ENCODE measurements at regions not wholly inside any gene's neighbourhood (a gene's known extent, or its start where the extent isn't known, plus 50 kb on each side); places are given as distances from the start of the nearest gene placed in this dataset.

DNA sequence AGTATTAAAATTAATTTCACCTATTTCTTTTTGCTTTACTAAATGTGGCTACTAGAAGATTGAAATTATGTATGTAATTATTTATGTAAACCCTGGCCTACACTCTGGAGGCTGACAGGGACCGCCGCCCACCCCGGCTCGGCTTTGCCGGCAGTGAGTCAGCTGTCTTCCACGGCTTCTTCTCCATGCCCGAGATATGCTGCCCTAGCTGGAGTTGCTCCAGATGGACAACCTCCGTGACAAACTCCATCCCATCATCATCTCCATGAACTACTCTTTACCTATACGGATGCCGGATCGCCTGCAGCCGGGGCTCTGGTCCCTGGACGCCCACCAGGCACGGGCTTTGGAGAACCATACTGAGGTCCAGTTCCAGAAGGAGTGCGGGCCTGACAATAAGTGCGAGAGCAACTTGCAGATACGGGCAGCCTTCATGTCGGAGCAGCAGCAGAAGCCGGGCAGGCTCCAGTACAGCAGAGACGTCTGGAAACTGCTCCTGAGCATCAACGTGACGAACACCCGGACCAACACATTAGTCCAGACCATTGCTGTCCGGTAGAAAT, 86.9 kb upstream of the NID2 start:
- intact Hi-C loops (cut with DNase I), result no loop called here
- WGBS, 2 donors, result 88 to 89% methylated on average over 12 to 15 of the region's 24 CpGs
- TF ChIP-seq, protein P1, sequence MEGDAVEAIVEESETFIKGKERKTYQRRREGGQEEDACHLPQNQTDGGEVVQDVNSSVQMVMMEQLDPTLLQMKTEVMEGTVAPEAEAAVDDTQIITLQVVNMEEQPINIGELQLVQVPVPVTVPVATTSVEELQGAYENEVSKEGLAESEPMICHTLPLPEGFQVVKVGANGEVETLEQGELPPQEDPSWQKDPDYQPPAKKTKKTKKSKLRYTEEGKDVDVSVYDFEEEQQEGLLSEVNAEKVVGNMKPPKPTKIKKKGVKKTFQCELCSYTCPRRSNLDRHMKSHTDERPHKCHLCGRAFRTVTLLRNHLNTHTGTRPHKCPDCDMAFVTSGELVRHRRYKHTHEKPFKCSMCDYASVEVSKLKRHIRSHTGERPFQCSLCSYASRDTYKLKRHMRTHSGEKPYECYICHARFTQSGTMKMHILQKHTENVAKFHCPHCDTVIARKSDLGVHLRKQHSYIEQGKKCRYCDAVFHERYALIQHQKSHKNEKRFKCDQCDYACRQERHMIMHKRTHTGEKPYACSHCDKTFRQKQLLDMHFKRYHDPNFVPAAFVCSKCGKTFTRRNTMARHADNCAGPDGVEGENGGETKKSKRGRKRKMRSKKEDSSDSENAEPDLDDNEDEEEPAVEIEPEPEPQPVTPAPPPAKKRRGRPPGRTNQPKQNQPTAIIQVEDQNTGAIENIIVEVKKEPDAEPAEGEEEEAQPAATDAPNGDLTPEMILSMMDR (IDR thresholded peaks at IDR 0.05), result no peak
- no peak for TF ChIP-seq POLR2A (IDR thresholded peaks at IDR 0.05)

DNA sequence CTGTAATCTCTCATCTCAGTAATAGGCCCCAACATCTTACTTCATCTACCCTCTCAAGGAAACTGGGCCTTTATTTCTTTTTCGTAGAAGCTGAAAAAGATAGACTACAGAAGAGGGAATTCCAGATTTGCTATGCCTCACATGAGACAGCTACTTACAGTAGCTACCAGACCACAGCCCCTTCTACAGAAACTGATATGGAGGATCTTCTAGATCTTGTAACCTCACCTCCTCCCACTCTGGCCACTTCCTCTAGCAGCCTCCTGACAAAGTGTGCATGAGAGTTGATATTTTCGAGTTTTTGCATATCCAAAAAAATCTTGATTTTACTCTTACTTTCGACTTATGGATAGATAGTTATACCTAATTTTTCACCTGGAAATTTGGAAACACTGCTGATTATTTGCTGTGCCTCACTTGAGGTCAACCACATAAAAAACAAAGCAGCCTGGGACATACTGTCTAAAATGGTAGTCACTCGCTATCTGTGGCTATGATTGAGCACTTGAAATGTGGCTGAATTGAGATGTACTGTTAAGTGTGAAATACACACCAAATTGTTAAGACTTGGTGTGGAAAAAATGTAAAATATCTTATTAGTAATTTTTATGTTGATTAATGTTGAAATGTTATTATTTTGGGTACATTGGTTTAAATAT, 86.3 kb upstream of the NID2 start:
- no peak for DNase-seq
- H3K27me3 ChIP-seq, result no peaks in the 10 kb centered on the region
- H3K4me1 ChIP-seq, result no peaks in the 10 kb centered on the region
- intact Hi-C loops (cut with DNase I), result no loop called here
- no peak overlapping the region for H3K27ac ChIP-seq
- H3K9me3 ChIP-seq, result no peaks in the 10 kb centered on the region
- TF ChIP-seq, protein P1 (IDR thresholded peaks at IDR 0.05), result no peak
- TF ChIP-seq POLR2A (IDR thresholded peaks at IDR 0.05), result no peak
- no peak overlapping the region for H3K4me3 ChIP-seq
- no peaks in the 10 kb centered on the region for H3K36me3 ChIP-seq
- WGBS, 2 donors, result 69 to 86% methylated on average over 4 of the region's 4 CpGs

More for the DNA sequence above, 86.9 kb upstream of the NID2 start:
- H3K4me3 ChIP-seq, result no peak overlapping the region
- no peak for DNase-seq
- no peak overlapping the region for H3K27ac ChIP-seq
- no peaks in the 10 kb centered on the region for H3K27me3 ChIP-seq
- no peaks in the 10 kb centered on the region for H3K36me3 ChIP-seq
- H3K9me3 ChIP-seq, result no peaks in the 10 kb centered on the region
- H3K4me1 ChIP-seq, result no peaks in the 10 kb centered on the region

DNA sequence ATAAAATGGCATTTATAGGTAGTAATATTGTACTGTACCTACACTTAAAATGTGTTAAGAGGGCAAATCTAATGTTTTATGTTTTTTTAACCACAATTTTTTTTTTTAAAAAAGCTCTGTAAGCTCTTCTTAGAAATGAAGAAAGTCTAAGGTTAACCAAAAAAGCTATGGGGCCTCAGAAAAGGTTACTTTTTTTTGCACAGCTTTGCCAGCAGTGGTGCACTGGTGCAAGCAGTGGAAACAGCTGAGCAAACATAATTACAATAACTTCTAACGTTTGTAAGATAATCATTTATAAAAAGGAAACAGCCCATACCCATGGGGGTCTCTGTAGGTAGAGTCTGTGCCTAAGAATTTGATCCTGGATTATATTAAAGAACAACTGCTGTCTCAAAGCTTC, 85.1 kb upstream of the NID2 start:
- Histone ChIP-seq H3K36me3 (no peaks in the 10 kb centered on the region), H3K4me3 (no peak overlapping the region), H3K4me1 (no peaks in the 10 kb centered on the region), H3K9me3 (no peaks in the 10 kb centered on the region), H3K27ac (no peak overlapping the region), H3K27me3 (no peaks in the 10 kb centered on the region)
- no peak for DNase-seq
- 0% methylated on average over 1 of the region's 1 CpG for WGBS, 2 donors
- no peak for TF ChIP-seq POLR2A (IDR thresholded peaks at IDR 0.05)
- TF ChIP-seq, protein P1 (IDR thresholded peaks at IDR 0.05), result no peak
- intact Hi-C loops (cut with DNase I), result no loop called here

DNA sequence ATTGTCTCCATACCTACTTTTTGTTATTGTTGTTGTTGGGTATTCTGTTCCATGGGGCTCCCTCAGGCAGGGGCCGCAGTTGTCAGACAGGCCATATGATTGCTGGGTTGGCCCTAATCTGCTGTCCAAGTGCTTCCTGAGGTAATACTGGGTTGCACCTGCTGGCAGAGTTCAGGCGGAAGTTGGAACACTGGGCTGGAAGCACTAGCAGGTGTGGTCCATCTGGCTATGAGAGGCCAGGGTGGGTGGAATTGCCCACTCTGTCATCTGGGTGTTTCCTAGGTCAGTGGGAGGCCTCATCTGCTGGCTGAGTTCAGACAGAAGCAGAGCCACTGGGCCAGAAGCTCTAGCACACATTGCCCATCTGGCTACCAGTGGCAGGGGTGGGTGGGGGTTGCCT, 81.3 kb upstream of the NID2 start:
- DNase-seq, result no peak
- Histone ChIP-seq H3K9me3 (no peaks in the 10 kb centered on the region), H3K27me3 (no peaks in the 10 kb centered on the region), H3K27ac (no peak overlapping the region), H3K4me1 (no peaks in the 10 kb centered on the region), H3K36me3 (no peaks in the 10 kb centered on the region), H3K4me3 (no peak overlapping the region)
- intact Hi-C loops (cut with DNase I), result no loop called here
- no CpG with 5 or more reads among the region's 2 CpGs for WGBS, 2 donors
- TF ChIP-seq POLR2A (IDR thresholded peaks at IDR 0.05), result no peak
- TF ChIP-seq, protein P1 (IDR thresholded peaks at IDR 0.05), result no peak

DNA sequence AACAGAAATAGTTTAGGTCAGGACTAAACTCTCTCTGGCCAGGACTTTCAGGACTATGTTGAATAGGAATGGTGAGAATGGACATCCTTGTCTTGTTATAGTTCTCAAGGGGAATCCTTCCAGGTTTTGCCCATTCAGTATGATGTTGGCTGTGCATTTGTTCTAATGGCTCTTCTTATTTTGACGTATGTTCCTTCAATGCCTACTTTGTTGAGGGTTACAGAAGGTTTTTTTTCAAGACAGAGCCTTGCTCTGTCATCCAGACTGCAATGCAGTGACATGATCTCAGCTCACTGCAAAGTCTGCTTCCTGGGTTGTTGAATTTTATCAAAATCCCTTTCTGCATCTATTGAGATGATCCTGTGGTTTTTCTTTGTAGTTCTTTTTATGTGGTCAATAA, 79.5 kb upstream of the NID2 start:
- Histone ChIP-seq H3K9me3 (peaks cover 0 to 6% (median 0%) of the 10 kb centered on the region in 3 donors), H3K4me3 (no peak overlapping the region), H3K4me1 (no peaks in the 10 kb centered on the region), H3K27ac (no peak overlapping the region), H3K27me3 (no peaks in the 10 kb centered on the region), H3K36me3 (no peaks in the 10 kb centered on the region)
- no peak for DNase-seq
- WGBS, 2 donors, result 79 to 83% methylated on average over 1 of the region's 1 CpG
- TF ChIP-seq POLR2A (IDR thresholded peaks at IDR 0.05), result no peak
- TF ChIP-seq, protein P1 (IDR thresholded peaks at IDR 0.05), result no peak
- intact Hi-C loops (cut with DNase I), result no loop called here
